ENCODE measurements at regions not wholly inside any gene's neighbourhood (a gene's known extent, or its start where the extent isn't known, plus 50 kb on each side); places are given as distances from the start of the nearest gene placed in this dataset.
A peak's percentile ranks its signal among the peaks of the same experiment; 100 is the strongest.

DNA sequence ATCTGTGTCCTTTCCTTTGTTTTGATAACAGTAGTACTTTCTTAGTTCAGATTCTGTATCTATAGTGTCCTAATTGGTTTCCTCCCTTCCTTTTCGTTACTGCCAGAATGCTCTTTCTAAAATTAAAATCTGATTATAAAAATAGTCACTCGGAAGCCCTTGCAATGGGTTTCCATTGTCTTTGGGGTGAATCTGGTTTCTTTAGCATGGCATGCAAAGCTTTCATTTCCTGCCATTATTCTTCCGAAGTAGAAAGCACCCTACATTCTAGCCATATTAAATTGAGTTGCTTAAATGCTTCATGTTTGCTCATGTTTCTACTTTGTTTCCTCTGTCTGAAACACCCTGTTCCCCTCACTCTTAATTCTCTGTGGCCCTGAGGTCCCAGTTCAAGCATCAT is 53.2 kb upstream of the MACF1 start:
- TF ChIP-seq, protein P1, sequence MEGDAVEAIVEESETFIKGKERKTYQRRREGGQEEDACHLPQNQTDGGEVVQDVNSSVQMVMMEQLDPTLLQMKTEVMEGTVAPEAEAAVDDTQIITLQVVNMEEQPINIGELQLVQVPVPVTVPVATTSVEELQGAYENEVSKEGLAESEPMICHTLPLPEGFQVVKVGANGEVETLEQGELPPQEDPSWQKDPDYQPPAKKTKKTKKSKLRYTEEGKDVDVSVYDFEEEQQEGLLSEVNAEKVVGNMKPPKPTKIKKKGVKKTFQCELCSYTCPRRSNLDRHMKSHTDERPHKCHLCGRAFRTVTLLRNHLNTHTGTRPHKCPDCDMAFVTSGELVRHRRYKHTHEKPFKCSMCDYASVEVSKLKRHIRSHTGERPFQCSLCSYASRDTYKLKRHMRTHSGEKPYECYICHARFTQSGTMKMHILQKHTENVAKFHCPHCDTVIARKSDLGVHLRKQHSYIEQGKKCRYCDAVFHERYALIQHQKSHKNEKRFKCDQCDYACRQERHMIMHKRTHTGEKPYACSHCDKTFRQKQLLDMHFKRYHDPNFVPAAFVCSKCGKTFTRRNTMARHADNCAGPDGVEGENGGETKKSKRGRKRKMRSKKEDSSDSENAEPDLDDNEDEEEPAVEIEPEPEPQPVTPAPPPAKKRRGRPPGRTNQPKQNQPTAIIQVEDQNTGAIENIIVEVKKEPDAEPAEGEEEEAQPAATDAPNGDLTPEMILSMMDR (IDR thresholded peaks at IDR 0.05; ENCODE audit: control insufficient read depth, extremely low read depth, insufficient read depth), result no peak
- no peak for DNase-seq (ENCODE audit: low read depth)
- H3K4me3 ChIP-seq (ENCODE audit: low read depth, low read length), result no peak overlapping the region

DNA sequence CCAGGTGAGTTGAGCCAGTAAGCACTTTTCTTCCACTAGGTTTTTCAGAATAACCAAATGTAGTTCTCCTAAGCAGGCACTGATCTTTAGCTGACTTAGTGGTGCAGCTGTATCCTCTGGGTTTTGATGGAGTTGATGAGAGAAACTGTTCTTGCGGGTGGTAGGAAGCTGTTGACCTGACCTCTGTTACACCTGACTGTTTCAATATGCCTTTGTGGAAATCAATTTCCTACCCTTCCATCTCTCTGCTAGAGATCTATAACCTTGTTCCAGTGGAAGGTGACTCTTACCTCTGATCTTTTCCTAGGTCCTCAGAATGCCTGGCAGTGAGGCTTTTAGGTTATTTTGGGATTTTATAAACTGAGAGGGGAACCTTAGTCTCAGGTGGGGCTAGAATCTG is 51.6 kb upstream of the MACF1 start:
- TF ChIP-seq, protein P1 (IDR thresholded peaks at IDR 0.05; ENCODE audit: control insufficient read depth, extremely low read depth, insufficient read depth), result no peak
- no peak overlapping the region for H3K4me3 ChIP-seq (ENCODE audit: low read depth, low read length)
- DNase-seq (ENCODE audit: low read depth), result no peak

DNA sequence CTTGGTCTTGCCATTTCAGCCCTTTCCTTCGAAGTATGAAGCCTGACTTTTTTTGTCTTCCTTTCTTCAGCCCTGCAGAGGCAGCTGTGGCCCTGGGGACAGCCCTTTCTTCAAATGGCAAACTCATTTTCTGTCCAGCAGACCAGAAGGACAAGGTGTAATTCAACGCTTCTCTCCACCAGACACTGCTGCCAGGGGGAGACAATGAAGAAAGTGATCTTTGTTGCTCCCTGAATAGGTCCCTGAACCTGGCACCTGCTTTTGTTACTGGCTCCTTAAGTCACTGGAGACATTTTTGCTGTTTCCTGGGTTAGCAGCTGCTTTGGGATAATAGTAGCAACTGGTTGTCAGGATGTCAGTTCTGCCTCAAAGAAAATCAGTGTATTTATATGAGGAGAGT is 50.8 kb upstream of the MACF1 start:
- TF ChIP-seq, protein P1 (IDR thresholded peaks at IDR 0.05; ENCODE audit: control insufficient read depth, extremely low read depth, insufficient read depth), result no peak
- no peak for DNase-seq (ENCODE audit: low read depth)
- H3K4me3 ChIP-seq (ENCODE audit: low read depth, low read length), result no peak overlapping the region

DNA sequence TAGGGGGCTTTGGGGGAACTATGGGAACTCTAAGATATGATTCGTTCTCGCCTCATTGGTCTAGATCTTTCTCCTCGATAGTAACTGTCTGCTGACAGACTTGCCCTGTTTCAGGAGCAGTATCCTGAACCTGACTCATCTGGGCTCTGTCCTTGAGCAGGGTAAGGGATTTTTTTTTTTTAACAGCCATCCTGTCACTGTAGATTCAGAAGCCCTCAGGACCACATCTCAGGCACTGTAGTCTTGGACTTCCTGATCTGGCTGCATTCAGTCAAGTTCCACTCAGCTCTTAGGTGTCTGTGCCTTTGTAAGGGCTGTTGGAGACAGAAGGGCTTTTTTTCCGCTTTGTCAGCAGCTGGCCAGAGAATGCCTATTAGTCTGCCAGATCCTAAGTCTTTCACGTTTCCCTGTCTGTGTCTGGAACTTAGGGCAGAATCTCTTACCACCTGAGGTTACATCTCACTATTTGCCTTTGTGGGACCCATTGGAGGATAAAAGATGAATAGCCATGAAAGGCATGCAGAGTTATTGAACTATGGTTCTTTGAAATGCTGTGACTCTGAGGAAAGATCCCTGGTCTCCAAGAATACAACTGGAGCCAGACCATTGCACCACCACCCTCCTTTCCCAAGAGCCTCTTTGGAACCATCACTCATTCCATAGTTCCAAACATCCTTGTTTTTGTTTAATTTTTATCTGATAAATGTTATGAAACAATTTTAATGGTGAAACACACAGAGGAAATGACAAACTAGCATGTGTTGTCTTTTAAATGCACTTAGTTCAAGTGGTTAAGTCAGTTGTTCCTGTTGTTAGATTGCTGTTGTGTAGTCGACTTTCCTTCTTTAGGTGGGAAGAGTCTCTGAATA is 49.7 kb upstream of the MACF1 start:
- H3K4me3 ChIP-seq (ENCODE audit: low read depth, low read length), result no peak overlapping the region
- TF ChIP-seq, protein P1 (IDR thresholded peaks at IDR 0.05; ENCODE audit: control insufficient read depth, extremely low read depth, insufficient read depth), result no peak
- DNase-seq (ENCODE audit: low read depth), result peak; percentile 53

Data from LNCaP clone FGC (cell line).